ENCODE measurements at regions not wholly inside any gene's neighbourhood (a gene's known extent, or its start where the extent isn't known, plus 50 kb on each side); places are given as distances from the start of the nearest gene placed in this dataset.

GRCh38 chr1:143698016-143698415 lies 273.8 kb downstream of the FAM72C start:
- Histone ChIP-seq H3K27ac (ENCODE audit: extremely low read depth, low read depth, low read length) (no peak overlapping the region), H3K36me3 (ENCODE audit: control insufficient read depth in 2 of 2, insufficient read depth in 1 of 2, low read length in 2 of 2) (no peaks in the 10 kb centered on the region), H3K4me1 (ENCODE audit: control insufficient read depth, insufficient read depth, low read length) (no peaks in the 10 kb centered on the region), H3K9me3 (ENCODE audit: control insufficient read depth, insufficient read depth, low read depth, low read length) (no peaks in the 10 kb centered on the region), H3K4me3 (ENCODE audit: low read depth, low read length) (no peak overlapping the region)
- POLR2A ChIA-PET: no interaction called here
- CTCF ChIA-PET: interaction anchor here (1.4 to 1.7 kb wide), 3 partner anchors 12 to 24 kb away, joined by 3 to 5 read pairs (median 4); no protein-coding TSS in a partner anchor
- TF ChIP-seq ZBTB26 (tag by site-specific recombination; optimal IDR thresholded peaks at IDR 0.05): peak; percentile 18
- peak; percentile 32; the same call in 1 of the 2 replicates for TF ChIP-seq ZBTB17 (tag by site-specific recombination; IDR thresholded peaks at IDR 0.05)
- TF ChIP-seq, protein P1, sequence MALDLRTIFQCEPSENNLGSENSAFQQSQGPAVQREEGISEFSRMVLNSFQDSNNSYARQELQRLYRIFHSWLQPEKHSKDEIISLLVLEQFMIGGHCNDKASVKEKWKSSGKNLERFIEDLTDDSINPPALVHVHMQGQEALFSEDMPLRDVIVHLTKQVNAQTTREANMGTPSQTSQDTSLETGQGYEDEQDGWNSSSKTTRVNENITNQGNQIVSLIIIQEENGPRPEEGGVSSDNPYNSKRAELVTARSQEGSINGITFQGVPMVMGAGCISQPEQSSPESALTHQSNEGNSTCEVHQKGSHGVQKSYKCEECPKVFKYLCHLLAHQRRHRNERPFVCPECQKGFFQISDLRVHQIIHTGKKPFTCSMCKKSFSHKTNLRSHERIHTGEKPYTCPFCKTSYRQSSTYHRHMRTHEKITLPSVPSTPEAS (tag by site-specific recombination; IDR thresholded peaks at IDR 0.05): peak; percentile 39; the same call in 1 of the 2 replicates
- no peak for TF ChIP-seq ZBTB44 (tag by site-specific recombination; IDR thresholded peaks at IDR 0.05)
- TF ChIP-seq REPIN1 (tag by site-specific recombination; IDR thresholded peaks at IDR 0.05; ENCODE audit: low read depth): no peak
- no peak for TF ChIP-seq ZNF24 (tag by site-specific recombination; IDR thresholded peaks at IDR 0.05)
- no peak for TF ChIP-seq ZNF354C (tag by site-specific recombination; IDR thresholded peaks at IDR 0.05; ENCODE audit: borderline replicate concordance, low read depth)
- no peak for TF ChIP-seq ZFHX2 (tag by site-specific recombination; conservative IDR thresholded peaks at IDR 0.05)
- TF ChIP-seq, protein P2, sequence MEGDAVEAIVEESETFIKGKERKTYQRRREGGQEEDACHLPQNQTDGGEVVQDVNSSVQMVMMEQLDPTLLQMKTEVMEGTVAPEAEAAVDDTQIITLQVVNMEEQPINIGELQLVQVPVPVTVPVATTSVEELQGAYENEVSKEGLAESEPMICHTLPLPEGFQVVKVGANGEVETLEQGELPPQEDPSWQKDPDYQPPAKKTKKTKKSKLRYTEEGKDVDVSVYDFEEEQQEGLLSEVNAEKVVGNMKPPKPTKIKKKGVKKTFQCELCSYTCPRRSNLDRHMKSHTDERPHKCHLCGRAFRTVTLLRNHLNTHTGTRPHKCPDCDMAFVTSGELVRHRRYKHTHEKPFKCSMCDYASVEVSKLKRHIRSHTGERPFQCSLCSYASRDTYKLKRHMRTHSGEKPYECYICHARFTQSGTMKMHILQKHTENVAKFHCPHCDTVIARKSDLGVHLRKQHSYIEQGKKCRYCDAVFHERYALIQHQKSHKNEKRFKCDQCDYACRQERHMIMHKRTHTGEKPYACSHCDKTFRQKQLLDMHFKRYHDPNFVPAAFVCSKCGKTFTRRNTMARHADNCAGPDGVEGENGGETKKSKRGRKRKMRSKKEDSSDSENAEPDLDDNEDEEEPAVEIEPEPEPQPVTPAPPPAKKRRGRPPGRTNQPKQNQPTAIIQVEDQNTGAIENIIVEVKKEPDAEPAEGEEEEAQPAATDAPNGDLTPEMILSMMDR (tag by site-specific recombination; IDR thresholded peaks at IDR 0.05): peak; percentile 53
- TF ChIP-seq ZNF558 (tag by site-specific recombination; IDR thresholded peaks at IDR 0.05): no peak
- TF ChIP-seq, protein P3, sequence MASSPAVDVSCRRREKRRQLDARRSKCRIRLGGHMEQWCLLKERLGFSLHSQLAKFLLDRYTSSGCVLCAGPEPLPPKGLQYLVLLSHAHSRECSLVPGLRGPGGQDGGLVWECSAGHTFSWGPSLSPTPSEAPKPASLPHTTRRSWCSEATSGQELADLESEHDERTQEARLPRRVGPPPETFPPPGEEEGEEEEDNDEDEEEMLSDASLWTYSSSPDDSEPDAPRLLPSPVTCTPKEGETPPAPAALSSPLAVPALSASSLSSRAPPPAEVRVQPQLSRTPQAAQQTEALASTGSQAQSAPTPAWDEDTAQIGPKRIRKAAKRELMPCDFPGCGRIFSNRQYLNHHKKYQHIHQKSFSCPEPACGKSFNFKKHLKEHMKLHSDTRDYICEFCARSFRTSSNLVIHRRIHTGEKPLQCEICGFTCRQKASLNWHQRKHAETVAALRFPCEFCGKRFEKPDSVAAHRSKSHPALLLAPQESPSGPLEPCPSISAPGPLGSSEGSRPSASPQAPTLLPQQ (tag by site-specific recombination; IDR thresholded peaks at IDR 0.05): no peak
- no peak for TF ChIP-seq ZNF155 (tag by site-specific recombination; IDR thresholded peaks at IDR 0.05)
- no peak for TF ChIP-seq ZNF140 (tag by site-specific recombination; IDR thresholded peaks at IDR 0.05)
- TF ChIP-seq REST (tag by site-specific recombination; IDR thresholded peaks at IDR 0.05): no peak
- TF ChIP-seq TCF7L2 (IDR thresholded peaks at IDR 0.05; ENCODE audit: borderline replicate concordance, low read depth, low read length): no peak
- 0 out of 2 replicates have a peak, but pooled peaks have one; percentile 12 for TF ChIP-seq ZNF677 (tag by site-specific recombination; IDR thresholded peaks at IDR 0.05)
- TF ChIP-seq, protein P4, sequence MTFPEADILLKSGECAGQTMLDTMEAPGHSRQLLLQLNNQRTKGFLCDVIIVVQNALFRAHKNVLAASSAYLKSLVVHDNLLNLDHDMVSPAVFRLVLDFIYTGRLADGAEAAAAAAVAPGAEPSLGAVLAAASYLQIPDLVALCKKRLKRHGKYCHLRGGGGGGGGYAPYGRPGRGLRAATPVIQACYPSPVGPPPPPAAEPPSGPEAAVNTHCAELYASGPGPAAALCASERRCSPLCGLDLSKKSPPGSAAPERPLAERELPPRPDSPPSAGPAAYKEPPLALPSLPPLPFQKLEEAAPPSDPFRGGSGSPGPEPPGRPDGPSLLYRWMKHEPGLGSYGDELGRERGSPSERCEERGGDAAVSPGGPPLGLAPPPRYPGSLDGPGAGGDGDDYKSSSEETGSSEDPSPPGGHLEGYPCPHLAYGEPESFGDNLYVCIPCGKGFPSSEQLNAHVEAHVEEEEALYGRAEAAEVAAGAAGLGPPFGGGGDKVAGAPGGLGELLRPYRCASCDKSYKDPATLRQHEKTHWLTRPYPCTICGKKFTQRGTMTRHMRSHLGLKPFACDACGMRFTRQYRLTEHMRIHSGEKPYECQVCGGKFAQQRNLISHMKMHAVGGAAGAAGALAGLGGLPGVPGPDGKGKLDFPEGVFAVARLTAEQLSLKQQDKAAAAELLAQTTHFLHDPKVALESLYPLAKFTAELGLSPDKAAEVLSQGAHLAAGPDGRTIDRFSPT (tag by site-specific recombination; IDR thresholded peaks at IDR 0.05): no peak
- TF ChIP-seq, protein P5, sequence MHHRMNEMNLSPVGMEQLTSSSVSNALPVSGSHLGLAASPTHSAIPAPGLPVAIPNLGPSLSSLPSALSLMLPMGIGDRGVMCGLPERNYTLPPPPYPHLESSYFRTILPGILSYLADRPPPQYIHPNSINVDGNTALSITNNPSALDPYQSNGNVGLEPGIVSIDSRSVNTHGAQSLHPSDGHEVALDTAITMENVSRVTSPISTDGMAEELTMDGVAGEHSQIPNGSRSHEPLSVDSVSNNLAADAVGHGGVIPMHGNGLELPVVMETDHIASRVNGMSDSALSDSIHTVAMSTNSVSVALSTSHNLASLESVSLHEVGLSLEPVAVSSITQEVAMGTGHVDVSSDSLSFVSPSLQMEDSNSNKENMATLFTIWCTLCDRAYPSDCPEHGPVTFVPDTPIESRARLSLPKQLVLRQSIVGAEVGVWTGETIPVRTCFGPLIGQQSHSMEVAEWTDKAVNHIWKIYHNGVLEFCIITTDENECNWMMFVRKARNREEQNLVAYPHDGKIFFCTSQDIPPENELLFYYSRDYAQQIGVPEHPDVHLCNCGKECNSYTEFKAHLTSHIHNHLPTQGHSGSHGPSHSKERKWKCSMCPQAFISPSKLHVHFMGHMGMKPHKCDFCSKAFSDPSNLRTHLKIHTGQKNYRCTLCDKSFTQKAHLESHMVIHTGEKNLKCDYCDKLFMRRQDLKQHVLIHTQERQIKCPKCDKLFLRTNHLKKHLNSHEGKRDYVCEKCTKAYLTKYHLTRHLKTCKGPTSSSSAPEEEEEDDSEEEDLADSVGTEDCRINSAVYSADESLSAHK (tag by site-specific recombination; IDR thresholded peaks at IDR 0.05): no peak
- TF ChIP-seq ZNF768 (tag by site-specific recombination; IDR thresholded peaks at IDR 0.05): no peak
- TF ChIP-seq MYNN (tag by site-specific recombination; IDR thresholded peaks at IDR 0.05; ENCODE audit: borderline replicate concordance): no peak
- no peak for TF ChIP-seq ZNF214 (tag by site-specific recombination; IDR thresholded peaks at IDR 0.05; ENCODE audit: borderline replicate concordance)
- no peak for TF ChIP-seq ZNF169 (tag by site-specific recombination; IDR thresholded peaks at IDR 0.05)
